ENCODE measurements at regions not wholly inside any gene's neighbourhood (a gene's known extent, or its start where the extent isn't known, plus 50 kb on each side); places are given as distances from the start of the nearest gene placed in this dataset.
A peak's percentile ranks its signal among the peaks of the same experiment; 100 is the strongest.

DNA sequence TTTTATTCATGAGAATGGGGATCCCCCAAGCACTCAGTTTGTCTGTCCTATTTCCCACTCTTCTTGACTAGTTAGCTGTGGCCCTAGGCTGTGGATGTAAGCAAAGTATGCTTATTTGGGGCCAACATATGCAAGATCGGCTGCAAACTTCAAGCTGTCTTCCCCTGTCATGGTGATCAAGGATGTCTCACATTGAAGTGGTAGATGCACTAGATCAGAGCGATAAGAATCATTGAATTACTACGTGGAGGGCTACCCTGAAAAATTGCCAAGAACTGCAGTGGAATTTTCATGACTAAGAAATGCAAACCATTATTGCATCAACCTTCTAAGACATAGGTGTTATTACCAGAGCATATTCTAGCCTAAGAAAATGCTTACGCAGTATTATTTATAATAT is 527.4 kb downstream of the RNF144A start:
- peak overlapping the region; percentile 91 for H3K27ac Mint-ChIP-seq
- ChIA-PET CTCF (interaction anchor here (0.6 to 1.6 kb wide), 6 partner anchors 11 to 281 kb away, joined by 3 to 5 read pairs (median 3); no protein-coding TSS in a partner anchor), POLR2A (interaction anchor here (0.7 to 11.0 kb wide), 11 partner anchors 10 to 286 kb away, joined by 3 to 70 read pairs (median 3); no protein-coding TSS in a partner anchor)
- H3K27me3 Mint-ChIP-seq, result no peaks in the 10 kb centered on the region
- intact Hi-C loops (cut with micrococcal nuclease), result no loop called here
- TF ChIP-seq, protein P1, sequence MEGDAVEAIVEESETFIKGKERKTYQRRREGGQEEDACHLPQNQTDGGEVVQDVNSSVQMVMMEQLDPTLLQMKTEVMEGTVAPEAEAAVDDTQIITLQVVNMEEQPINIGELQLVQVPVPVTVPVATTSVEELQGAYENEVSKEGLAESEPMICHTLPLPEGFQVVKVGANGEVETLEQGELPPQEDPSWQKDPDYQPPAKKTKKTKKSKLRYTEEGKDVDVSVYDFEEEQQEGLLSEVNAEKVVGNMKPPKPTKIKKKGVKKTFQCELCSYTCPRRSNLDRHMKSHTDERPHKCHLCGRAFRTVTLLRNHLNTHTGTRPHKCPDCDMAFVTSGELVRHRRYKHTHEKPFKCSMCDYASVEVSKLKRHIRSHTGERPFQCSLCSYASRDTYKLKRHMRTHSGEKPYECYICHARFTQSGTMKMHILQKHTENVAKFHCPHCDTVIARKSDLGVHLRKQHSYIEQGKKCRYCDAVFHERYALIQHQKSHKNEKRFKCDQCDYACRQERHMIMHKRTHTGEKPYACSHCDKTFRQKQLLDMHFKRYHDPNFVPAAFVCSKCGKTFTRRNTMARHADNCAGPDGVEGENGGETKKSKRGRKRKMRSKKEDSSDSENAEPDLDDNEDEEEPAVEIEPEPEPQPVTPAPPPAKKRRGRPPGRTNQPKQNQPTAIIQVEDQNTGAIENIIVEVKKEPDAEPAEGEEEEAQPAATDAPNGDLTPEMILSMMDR (IDR thresholded peaks at IDR 0.05), result no peak
- ATAC-seq (peak; percentile 69), DNase-seq (no peak)
- H3K36me3 Mint-ChIP-seq (ENCODE audit: low read depth), result peaks cover 82% of the 10 kb centered on the region
- H3K9me3 Mint-ChIP-seq, result peaks cover 39% of the 10 kb centered on the region
- H3K4me1 Mint-ChIP-seq (ENCODE audit: low read depth), result peaks cover 71% of the 10 kb centered on the region
- no peak overlapping the region for H3K4me3 Mint-ChIP-seq

DNA sequence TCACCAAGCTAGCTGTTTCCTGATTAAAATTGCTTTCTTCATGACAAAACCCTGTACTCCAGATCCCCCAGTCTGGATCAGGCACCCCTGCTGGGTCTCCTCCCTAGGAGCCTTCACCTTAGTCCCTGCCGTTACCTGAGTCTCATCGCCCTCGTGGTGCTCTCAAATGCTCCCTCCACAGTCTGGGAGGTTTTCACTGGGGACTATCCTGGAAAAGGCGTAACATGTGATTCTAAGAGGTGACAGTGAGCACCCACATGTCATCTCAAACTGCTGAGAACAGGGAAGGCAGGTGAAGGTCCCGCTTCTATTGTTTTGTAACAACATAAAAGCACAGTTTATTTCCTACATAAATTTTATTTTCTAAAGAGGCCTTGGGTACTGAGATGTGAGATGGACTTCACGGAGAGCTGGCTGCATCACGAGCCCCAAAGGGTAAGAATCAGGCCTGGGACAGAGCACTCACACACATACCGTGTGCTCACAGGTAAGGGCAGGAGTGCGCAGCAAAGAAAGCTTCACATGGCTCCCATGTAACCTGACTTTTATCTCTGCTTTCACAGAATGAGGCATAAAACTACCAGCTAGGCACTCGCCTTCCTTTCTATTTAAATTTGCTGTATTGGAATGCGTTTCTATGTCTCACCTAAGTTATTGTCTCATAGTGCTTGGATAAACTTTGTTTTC is 531.5 kb downstream of the RNF144A start:
- Mint-ChIP-seq H3K27me3 (no peaks in the 10 kb centered on the region), H3K4me1 (ENCODE audit: low read depth) (peaks cover 74% of the 10 kb centered on the region), H3K27ac (peak overlapping the region; percentile 97), H3K4me3 (no peak overlapping the region), H3K9me3 (peaks cover 15% of the 10 kb centered on the region), H3K36me3 (ENCODE audit: low read depth) (peaks cover 52% of the 10 kb centered on the region)
- intact Hi-C loops (cut with micrococcal nuclease), result no loop called here
- no peak for ATAC-seq
- TF ChIP-seq, protein P1 (IDR thresholded peaks at IDR 0.05), result no peak
- POLR2A ChIA-PET, result interaction anchor here (0.6 to 7.4 kb wide), 9 partner anchors 11 to 1975 kb away, joined by 3 to 128 read pairs (median 4); no protein-coding TSS in a partner anchor
- no peak for DNase-seq
- CTCF ChIA-PET, result interaction anchor here (0.7 to 1.5 kb wide), 2 partner anchors 12 to 18 kb away, joined by 3 read pairs; no protein-coding TSS in a partner anchor

DNA sequence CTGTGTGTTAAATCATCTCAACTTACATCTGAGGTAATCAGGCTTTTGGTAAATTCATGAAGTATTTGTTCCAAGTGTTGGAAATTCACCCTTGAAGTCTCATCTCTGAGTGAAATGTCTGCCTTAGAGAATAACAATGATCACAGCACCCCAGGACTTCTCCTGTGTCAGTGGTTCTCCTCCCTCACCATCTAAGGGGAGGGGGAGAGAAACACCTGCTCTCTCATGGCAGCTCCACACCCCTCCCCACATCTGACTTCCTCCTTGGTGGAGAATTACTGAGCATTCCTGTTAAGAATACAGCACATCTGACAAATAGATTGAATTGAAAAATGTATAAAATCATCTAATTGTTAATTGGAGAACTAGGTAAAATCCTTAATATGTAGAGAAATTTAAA is 532.1 kb downstream of the RNF144A start:
- intact Hi-C loops (cut with micrococcal nuclease), result no loop called here
- Mint-ChIP-seq H3K4me1 (ENCODE audit: low read depth) (peaks cover 74% of the 10 kb centered on the region), H3K9me3 (peaks cover 17% of the 10 kb centered on the region), H3K36me3 (ENCODE audit: low read depth) (peaks cover 52% of the 10 kb centered on the region), H3K27ac (peak overlapping the region; percentile 97), H3K27me3 (no peaks in the 10 kb centered on the region), H3K4me3 (no peak overlapping the region)
- POLR2A ChIA-PET, result interaction anchor here (0.9 to 7.4 kb wide), 7 partner anchors 11 to 278 kb away, joined by 3 to 128 read pairs (median 4); no protein-coding TSS in a partner anchor
- DNase-seq (no peak), ATAC-seq (no peak)
- TF ChIP-seq, protein P1 (IDR thresholded peaks at IDR 0.05), result no peak
- CTCF ChIA-PET, result interaction anchor here (1.5 to 3.5 kb wide), 4 partner anchors 8 to 222 kb away, joined by 3 to 10 read pairs (median 6); no protein-coding TSS in a partner anchor

DNA sequence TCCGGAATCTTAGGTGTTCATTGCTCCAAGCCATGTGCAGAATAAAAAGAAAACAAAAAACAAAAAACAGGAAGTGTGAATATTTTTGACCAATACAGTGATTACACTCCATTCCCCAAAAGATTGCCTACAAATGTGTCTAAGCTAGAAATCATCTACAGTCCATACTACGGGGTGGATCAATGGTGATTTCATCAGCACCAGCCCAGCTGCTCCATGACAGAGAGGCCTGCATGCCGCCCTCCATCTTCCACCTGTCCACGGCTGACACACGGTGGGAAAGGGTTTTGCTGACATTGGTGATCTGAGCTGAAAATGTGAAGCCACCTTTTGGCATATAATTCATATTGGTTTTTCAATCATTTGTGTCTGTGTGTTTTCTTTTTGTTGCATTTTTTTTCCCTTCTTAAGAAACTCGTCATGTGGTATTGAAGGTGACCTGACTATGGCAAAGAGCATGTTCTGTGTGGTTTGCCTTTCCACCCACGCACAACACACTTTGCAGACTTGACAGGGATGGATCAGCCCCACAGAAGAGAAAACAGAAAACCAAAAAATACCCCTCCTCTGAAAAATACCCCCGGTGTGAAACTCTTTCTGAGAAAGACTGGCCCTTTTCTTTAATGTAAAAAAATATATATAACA is 533.1 kb downstream of the RNF144A start:
- intact Hi-C loops (cut with micrococcal nuclease), result loop anchor here (2.0 to 5.0 kb wide), 3 partner anchors 14 to 67 kb away; no protein-coding TSS in a partner anchor
- peak; percentile 73 for ATAC-seq
- ChIA-PET POLR2A (interaction anchor here (0.7 to 7.4 kb wide), 18 partner anchors 12 to 1232 kb away, joined by 3 to 128 read pairs (median 4); partner anchors contain the start of gene ID2), CTCF (interaction anchor here (1.1 to 3.5 kb wide), 9 partner anchors 9 to 221 kb away, joined by 3 to 27 read pairs (median 6); no protein-coding TSS in a partner anchor)
- Mint-ChIP-seq H3K4me3 (peak overlapping the region; percentile 48), H3K36me3 (ENCODE audit: low read depth) (peaks cover 52% of the 10 kb centered on the region), H3K27ac (peak overlapping the region; percentile 97), H3K9me3 (peaks cover 14% of the 10 kb centered on the region), H3K4me1 (ENCODE audit: low read depth) (peaks cover 77% of the 10 kb centered on the region), H3K27me3 (no peaks in the 10 kb centered on the region)
- TF ChIP-seq, protein P1 (IDR thresholded peaks at IDR 0.05), result no peak
- DNase-seq, result peak; percentile 92
